HG02759 (cell line): ENCODE measurements at regions not wholly inside any gene's neighbourhood (a gene's known extent, or its start where the extent isn't known, plus 50 kb on each side); places are given as distances from the start of the nearest gene placed in this dataset.
"Not testable (repeated sequence)": the region's sequence is repeated elsewhere in the genome, so short reads cannot be mapped to it uniquely, and the experiment has no call there.

Experiments used
- ATAC-seq: cut with Tn5 transposase; IDR thresholded peaks from one replicate; pipeline ENCODE4 v1.9.1; 2021; ENCODE audit warnings: mild to moderate bottlenecking, moderate library complexity; ENCODE audit not compliant: unreplicated experiment

GRCh38 chr7:13806089-13806867 is 183.2 kb downstream of the ETV1 start:
- ATAC-seq: not testable (repeated sequence)

GRCh38 chr7:13817230-13817629 is 172.2 kb downstream of the ETV1 start:
- not testable (repeated sequence) for ATAC-seq

GRCh38 chr7:13821152-13821787 is 168.2 kb downstream of the ETV1 start:
- no peak for ATAC-seq

DNA sequence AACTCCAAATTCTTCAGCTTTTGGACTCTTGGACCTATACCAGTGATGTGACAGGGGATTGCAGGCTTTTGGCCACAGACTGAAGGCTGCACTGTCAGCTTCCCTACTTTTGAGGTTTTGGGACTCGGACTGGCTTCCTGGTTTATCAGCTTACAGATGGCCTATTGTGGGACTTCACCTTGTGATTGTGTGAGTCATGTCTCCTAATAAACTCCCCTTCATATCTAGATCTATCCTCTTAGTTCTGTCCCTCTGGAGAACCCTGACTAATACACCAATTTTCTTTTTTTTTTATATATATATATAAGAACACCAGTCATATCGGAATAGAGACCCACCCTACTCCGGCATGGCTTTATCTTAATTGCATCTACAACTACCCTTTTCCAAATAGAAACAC is 166.8 kb downstream of the ETV1 start:
- no peak for ATAC-seq

GRCh38 chr7:13826752-13827151 is 162.7 kb downstream of the ETV1 start:
- no peak for ATAC-seq

GRCh38 chr7:13827716-13828115 is 161.8 kb downstream of the ETV1 start:
- ATAC-seq: no peak

DNA sequence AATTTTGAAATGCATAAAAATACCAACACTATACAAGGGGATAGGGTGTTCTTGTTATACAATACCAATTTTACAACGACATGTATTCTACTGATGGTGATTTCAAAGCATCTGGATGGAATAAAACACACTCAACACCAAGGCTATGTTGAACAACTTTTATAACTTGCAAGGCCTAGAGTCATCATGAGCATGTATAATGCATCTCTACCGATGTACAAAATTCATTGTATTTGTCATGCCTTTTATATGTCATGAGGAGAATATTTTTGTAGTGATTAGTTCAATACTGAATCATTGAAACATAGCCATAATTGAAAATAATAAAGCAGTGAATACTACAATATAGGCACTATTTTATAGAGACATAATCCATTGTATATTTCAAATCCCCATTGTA is 160.2 kb downstream of the ETV1 start:
- no peak for ATAC-seq

- ATAC-seq: no peak
Measured at GRCh38 chr7:13829914-13830900, 159.3 kb downstream of the ETV1 start.

GRCh38 chr7:13832346-13832745 is 157.1 kb downstream of the ETV1 start:
- no peak for ATAC-seq

- ATAC-seq: no peak
Measured at GRCh38 chr7:13834328-13834761, 155.1 kb downstream of the ETV1 start.

- ATAC-seq: no peak
Measured at GRCh38 chr7:13835442-13835841, 154.0 kb downstream of the ETV1 start.

DNA sequence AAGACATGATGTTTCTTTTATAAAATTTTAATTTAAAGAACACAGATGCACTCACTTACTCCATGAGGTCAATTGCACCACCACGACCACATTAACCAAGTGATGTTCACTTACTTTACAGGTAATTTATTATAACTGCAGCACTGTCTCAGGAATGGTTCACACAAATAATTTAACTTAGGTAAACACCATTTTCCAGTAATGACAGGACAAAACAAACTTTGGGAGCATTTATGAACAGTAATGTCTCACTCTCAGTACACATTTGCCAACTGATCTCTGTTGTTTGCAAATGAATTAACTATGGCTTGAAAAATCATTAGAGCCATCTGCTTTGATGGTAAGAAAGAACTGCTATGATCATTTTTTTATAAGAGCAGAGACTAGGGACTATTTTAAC is 150.4 kb downstream of the ETV1 start:
- ATAC-seq: no peak
